ENCODE measurements at regions not wholly inside any gene's neighbourhood (a gene's known extent, or its start where the extent isn't known, plus 50 kb on each side); places are given as distances from the start of the nearest gene placed in this dataset.

DNA sequence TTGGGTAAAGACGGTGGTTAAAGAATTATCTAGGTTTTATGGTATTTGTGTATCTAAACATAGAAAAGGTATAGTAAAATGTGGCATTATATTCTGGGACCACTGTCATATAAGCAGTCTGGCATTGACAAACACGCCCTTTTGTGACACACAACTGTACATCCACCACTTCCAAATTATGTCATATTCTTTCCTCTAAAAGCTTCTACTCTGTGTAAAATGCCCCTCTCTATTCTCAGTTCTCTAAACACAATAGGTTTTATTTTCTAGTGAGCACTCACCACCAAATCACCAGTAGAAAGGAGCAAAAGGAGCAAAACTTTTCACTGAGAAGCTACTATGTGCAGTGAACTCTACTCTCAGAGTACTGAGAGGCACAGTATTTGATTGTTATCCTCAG, 88.1 kb upstream of the PIEZO2 start:
- Mint-ChIP-seq H3K4me3 (ENCODE audit: low read depth) (no peak overlapping the region), H3K9me3 (ENCODE audit: low read depth) (no peaks in the 10 kb centered on the region), H3K27ac (no peak overlapping the region), H3K4me1 (ENCODE audit: low read depth) (no peaks in the 10 kb centered on the region), H3K27me3 (no peaks in the 10 kb centered on the region), H3K36me3 (ENCODE audit: insufficient read depth) (no peaks in the 10 kb centered on the region)
- TF ChIP-seq, protein P1, sequence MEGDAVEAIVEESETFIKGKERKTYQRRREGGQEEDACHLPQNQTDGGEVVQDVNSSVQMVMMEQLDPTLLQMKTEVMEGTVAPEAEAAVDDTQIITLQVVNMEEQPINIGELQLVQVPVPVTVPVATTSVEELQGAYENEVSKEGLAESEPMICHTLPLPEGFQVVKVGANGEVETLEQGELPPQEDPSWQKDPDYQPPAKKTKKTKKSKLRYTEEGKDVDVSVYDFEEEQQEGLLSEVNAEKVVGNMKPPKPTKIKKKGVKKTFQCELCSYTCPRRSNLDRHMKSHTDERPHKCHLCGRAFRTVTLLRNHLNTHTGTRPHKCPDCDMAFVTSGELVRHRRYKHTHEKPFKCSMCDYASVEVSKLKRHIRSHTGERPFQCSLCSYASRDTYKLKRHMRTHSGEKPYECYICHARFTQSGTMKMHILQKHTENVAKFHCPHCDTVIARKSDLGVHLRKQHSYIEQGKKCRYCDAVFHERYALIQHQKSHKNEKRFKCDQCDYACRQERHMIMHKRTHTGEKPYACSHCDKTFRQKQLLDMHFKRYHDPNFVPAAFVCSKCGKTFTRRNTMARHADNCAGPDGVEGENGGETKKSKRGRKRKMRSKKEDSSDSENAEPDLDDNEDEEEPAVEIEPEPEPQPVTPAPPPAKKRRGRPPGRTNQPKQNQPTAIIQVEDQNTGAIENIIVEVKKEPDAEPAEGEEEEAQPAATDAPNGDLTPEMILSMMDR (IDR thresholded peaks at IDR 0.05; ENCODE audit: unreplicated experiment) = no peak
- no peak for DNase-seq (ENCODE audit: low spot score, unreplicated experiment)

DNA sequence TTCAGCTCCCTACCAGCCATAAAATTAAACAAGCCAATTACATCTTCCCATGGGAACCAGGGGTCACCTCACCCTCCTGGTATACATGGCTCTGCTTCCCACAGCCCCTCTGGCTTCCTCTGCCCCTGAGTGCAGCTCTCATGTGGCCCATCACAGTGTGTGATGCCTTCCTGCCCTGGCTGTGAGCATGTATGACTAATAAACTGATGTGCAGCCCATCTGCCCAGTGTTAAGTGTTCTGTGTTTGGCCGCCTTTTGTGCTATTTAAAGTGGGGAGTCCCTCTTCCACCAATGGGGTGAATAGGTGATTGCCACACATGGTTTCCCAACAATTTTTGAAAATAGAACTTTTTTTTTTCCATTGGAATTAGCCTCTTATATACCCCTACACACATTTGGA, 87.7 kb upstream of the PIEZO2 start:
- H3K27me3 Mint-ChIP-seq = no peaks in the 10 kb centered on the region
- H3K4me3 Mint-ChIP-seq (ENCODE audit: low read depth) = no peak overlapping the region
- no peaks in the 10 kb centered on the region for H3K9me3 Mint-ChIP-seq (ENCODE audit: low read depth)
- H3K27ac Mint-ChIP-seq = no peak overlapping the region
- no peaks in the 10 kb centered on the region for H3K36me3 Mint-ChIP-seq (ENCODE audit: insufficient read depth)
- H3K4me1 Mint-ChIP-seq (ENCODE audit: low read depth) = no peaks in the 10 kb centered on the region
- TF ChIP-seq, protein P1 (IDR thresholded peaks at IDR 0.05; ENCODE audit: unreplicated experiment) = no peak
- DNase-seq (ENCODE audit: low spot score, unreplicated experiment) = no peak

DNA sequence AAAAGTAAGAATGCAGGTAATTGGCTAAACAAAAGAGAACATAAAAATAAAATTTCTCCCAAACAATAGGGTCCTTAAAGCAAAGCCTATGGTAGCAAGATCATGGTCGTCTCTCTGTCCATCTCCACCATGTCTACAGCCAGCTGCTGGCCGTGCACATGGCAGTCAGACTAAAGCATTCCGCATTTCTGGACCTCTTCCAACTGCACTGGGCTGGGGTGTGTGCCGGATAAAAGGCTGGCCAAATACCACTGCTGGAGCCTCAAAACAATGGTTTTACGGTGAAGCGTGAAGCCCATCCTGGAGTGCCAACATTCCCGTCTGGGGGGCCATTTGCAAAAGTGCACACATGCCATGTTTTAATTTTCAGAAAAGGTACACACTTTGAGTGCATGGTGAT, 74.8 kb upstream of the PIEZO2 start:
- Mint-ChIP-seq H3K36me3 (ENCODE audit: insufficient read depth) (no peaks in the 10 kb centered on the region), H3K27me3 (no peaks in the 10 kb centered on the region), H3K27ac (no peak overlapping the region), H3K4me3 (ENCODE audit: low read depth) (no peak overlapping the region), H3K4me1 (ENCODE audit: low read depth) (peaks cover 1% of the 10 kb centered on the region), H3K9me3 (ENCODE audit: low read depth) (peaks cover 4% of the 10 kb centered on the region)
- DNase-seq (ENCODE audit: low spot score, unreplicated experiment) = no peak
- TF ChIP-seq, protein P1 (IDR thresholded peaks at IDR 0.05; ENCODE audit: unreplicated experiment) = no peak

DNA sequence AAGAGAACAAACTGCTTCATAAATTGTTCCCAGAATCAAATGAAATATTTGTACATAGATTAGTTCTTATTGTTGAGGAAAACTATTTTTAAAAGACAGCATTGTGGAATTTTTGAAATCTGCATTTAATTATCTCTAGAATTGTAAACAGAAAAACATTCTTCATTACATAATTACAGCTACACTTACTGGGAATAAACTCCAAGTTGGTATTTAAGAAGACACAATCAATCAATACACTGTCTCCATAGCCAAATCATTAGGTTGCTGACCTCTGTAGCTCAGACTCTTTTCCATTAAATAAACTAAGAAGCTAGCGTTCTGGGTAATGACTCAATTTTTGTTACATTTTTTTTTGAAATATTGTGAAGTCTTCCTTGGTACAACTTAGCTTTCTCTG, 70.2 kb upstream of the PIEZO2 start:
- peaks cover 10% of the 10 kb centered on the region for H3K27me3 Mint-ChIP-seq
- TF ChIP-seq, protein P1 (IDR thresholded peaks at IDR 0.05; ENCODE audit: unreplicated experiment) = no peak
- DNase-seq (ENCODE audit: low spot score, unreplicated experiment) = no peak
- H3K27ac Mint-ChIP-seq = no peak overlapping the region
- peaks cover 7% of the 10 kb centered on the region for H3K9me3 Mint-ChIP-seq (ENCODE audit: low read depth)
- no peaks in the 10 kb centered on the region for H3K4me1 Mint-ChIP-seq (ENCODE audit: low read depth)
- no peaks in the 10 kb centered on the region for H3K36me3 Mint-ChIP-seq (ENCODE audit: insufficient read depth)
- H3K4me3 Mint-ChIP-seq (ENCODE audit: low read depth) = no peak overlapping the region

DNA sequence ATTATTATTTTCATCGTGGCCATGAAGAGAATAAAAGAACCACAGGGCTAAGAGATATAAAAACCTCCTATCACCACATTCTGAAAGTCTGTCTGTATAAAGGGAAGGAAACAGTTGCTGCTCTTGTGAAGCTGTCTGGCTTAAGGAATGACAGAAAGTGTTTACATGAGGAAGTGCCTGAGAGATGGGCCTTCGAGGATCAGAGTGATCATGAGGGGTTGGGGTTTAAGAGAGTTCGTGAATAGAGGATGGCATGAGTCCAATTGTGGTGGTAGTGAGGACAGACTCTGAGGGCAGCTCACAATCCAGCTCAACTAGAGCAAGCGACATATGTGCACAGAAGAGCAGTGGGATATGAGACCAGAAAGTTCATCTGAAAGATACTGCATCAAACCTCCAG, 65.8 kb upstream of the PIEZO2 start:
- DNase-seq (ENCODE audit: low spot score, unreplicated experiment) = no peak
- Mint-ChIP-seq H3K36me3 (ENCODE audit: insufficient read depth) (no peaks in the 10 kb centered on the region), H3K4me3 (ENCODE audit: low read depth) (no peak overlapping the region), H3K9me3 (ENCODE audit: low read depth) (peaks cover 3% of the 10 kb centered on the region), H3K27me3 (peaks cover 23% of the 10 kb centered on the region), H3K27ac (no peak overlapping the region), H3K4me1 (ENCODE audit: low read depth) (peaks cover 1% of the 10 kb centered on the region)
- TF ChIP-seq, protein P1 (IDR thresholded peaks at IDR 0.05; ENCODE audit: unreplicated experiment) = no peak

Data from progenitor cell of endocrine pancreas (in vitro differentiated cells).